ENCODE measurements at regions not wholly inside any gene's neighbourhood (a gene's known extent, or its start where the extent isn't known, plus 50 kb on each side); places are given as distances from the start of the nearest gene placed in this dataset.
"Not testable (repeated sequence)": the region's sequence is repeated elsewhere in the genome, so short reads cannot be mapped to it uniquely, and the experiment has no call there.

DNA sequence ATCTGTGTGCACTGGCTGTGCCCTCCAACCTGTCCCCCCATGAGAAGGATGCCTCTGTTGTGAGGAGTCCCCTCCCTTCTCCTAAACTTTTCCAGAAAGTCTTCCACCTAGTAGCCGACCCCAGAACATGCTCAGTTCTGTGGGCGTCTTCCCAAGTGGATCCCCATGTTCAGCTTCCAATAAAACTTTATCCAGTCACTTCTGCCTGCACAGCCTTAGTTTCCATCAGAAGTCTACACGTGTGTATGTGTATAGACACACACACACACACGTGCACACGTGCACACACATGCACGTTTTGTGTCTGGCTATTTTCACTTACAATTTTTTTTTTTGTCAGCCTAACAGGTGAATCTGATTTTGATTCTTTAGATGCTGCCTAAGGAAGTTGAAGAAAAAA is 115.1 kb downstream of the RTP5 start:
- DNase-seq = no peak

DNA sequence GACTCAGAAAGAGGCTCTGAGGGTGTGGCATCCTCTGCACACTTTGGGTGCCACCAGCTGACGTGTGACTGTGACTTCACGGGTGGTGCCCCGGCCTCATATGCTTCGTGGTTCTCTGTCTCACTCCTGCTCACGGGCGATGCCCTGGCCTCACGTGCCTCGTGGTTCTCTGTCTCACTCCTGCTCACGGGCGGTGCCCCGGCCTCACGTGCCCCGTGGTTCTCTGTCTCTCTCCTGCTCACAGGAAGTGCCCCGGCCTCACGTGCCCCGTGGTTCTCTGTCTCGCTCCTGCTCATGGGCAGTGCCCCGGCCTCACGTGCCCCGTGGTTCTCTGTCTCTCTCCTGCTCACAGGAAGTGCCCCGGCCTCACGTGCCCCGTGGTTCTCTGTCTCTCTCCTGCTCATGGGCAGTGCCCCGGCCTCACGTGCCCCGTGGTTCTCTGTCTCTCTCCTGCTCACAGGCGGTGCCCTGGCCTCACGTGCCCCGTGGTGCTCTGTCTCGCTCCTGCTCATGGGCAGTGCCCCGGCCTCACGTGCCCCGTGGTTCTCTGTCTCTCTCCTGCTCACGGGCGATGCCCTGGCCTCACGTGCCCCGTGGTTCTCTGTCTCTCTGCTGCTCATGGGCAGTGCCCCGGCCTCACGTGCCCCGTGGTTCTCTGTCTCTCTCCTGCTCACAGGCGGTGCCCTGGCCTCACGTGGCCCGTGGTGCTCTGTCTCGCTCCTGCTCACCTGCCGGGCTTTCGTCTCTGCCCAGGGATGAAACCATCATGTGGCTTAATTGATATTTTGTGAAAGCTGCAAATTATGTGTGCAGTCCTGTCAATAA is 115.8 kb downstream of the RTP5 start:
- peak; percentile 85 for DNase-seq

DNA sequence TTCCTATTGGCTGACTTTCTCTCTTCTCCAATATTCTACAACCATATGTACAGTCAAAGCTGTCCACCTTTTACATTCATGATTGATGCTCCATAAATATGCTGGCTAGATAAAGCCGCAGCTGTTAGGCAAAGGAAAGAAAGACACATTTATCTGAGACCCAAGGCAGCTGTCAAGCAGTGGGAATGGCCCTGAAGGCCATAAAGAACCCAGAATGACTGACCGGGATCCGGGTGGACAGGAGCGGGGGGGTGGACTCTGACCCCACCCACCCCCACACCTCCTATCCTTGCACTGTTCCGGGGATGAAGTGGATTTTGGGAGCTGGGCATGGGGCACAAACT is 116.4 kb downstream of the RTP5 start:
- DNase-seq = no peak

DNA sequence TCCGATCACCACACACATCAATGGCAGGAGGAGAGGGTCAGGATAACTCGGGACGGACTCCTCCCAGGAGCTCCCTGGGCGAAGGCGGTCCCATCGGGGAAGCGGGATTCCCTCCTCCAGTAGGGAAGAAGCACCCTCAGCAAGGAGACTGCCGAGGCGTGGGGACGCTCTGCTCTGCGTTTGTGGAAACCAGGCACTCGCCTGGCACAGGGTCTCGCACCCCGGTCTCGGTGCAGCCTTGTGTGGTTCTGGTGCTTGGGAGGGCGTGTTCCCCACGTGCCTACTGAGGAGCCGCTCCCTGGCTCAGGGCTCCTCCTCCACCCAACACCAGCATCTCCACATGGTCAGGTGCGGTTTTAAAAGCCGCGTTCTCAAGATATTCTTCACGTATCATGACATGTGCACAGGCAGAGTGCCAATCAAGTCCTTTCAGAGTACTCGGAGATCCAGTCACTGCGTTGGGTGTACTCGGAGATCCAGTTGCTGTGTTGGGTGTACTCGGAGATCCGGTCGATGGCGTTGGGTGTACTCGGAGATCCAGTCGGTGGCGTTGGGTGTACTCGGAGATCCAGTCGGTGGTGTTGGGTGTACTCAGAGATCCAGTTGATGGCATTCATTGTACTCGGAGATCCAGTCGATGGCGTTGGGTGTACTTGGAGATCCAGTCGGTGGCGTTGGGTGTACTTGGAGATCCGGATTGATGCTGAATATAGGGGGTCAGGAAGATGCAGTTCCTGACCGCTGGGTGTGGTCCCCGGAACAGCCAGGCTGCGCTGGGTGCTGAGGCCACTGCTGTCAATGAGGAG is 117.5 kb downstream of the RTP5 start:
- no peak for DNase-seq

DNA sequence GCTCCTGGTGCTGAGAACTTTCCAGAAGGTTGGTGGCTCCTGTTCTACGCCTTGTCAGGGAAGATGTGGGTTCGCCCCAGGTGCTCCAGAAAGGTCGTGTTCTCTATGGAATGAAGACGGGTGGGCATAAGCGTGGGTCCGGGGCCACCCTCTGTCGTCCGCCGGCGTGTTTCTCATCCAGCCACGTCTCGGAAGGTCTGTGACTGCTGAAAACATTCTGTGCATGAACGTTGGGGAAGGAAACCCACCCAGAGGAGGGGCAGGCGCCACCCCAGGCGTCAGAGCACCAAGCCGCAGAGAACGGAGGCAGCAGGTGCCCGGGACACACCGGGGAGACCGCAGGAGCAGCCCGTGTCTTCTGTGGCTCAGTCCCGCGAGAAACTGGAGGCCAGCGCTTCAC is 118.2 kb downstream of the RTP5 start:
- no peak for DNase-seq

DNA sequence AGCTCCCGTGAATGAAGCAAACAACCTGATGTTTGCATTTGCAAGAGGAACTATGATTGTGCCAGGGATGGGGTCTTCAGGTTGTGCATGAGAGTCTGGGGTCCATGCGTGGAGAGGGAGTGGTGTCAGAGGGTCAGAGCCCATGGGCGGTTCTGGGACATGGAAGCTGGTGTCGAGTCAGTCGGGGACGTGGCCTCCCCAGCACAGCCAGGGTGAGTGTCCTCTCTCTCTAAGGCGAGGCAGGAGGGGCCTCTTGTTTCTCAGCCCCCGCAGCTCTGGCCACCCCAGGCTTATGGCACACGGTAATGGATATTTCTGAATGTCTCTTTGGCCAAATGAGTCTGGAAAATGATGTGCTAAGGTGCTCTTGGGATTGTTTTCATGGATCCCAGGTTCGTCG is 118.6 kb downstream of the RTP5 start:
- no peak for DNase-seq

DNA sequence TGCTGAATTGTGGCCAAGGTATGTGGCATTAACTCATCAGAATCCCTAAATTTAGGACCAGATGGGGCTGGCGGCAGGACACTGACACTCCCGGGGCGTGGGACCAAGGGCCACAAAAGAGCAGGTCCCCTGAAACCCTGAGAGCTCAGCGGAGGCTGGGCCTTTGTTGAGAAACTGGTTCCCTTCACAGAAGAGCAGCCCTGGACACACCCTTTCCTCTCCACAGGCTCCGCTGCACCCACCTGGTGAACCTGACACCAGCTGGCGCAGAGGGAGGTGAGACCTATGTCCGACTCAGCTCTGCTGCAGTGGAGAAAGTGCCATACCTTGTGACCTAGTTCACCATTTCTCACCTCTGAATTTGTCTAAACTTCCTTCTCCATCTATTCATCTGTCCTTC is 119.5 kb downstream of the RTP5 start:
- DNase-seq = peak; percentile 57

DNA sequence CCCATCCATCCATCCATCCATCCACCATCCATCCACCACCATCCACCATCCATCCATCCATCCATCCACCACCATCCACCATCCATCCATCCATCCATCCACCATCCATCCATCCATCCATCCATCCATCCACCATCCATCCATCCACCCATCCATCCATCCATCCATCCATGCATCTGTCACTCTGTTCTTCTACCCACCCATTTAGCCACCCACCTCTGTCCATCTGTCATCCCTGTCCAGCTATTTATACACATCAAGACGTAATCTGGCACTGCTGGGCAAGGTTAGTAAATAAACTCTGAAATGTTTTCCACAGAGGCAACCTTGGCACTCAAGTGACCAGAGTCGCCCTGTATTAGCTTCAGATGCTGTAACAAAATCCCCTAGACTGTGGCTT is 120.9 kb downstream of the RTP5 start:
- DNase-seq = no peak

DNA sequence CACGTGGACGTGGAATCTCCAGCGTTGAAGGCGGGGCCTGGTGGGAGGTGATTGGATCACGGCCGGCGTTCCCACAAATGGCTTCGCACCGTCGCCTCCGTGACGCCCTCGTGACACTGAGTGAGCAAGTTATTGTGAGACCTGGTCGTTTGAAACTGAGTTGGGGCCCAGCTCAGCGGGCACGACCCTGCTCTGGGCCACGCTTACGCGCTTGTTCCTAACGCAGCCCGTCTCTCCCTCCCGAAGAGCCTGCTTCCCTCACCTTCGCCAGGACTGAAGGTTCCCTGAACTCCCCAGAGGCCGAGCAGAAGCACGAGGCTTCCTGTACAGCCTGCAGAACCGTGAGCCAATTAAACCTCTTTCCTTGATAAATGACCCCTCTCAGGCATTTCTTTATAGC is 121.8 kb downstream of the RTP5 start:
- DNase-seq = no peak

DNA sequence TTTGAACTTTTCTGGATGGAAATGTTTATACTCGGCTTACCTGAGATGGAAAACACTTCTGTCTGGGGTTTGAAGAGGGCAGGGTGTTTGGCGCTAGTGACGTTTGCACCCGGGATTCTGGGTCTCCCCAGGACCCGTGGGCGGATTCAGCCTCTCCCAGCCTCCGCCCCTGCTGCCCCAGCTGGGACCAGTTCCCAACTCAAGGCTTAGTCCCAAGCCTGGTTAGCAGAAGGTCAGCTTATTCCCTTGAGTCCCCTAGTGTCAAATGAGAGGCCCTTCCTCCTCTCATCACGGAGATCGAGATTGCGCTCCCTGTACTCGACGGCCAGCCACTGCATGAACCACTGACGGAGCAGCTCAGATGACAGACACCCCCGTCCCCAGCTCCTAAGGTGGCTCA is 123.2 kb downstream of the RTP5 start:
- DNase-seq = no peak

DNA sequence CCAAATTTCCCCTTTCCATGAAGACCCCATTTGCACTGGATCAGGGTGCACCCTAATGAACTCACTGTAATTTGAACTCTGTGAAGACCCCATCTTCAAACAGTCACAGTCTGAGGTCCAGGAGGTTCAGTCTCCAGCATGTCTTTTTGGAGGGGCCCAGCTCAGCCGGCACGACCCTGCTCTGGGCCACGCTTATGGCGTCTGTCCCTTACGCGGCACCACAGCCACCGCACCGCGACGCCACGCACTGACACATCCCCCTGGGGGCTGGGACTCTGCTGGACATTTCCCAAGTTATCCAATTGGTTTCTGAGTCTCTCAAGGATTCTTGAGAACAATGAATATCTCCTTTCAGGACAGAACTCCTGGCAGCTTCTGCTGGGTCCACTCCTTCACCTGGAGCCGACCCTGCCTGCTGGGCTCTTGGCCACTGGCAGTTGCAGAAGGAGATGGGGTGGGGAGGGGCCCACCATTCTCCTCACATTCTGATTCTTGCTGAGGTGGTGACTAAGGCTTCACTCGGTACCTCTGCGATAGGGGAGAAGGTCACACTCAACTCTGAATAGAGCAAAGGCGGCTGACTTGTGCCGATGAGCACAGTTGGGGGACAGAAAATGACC is 124.0 kb downstream of the RTP5 start:
- no peak for DNase-seq

DNA sequence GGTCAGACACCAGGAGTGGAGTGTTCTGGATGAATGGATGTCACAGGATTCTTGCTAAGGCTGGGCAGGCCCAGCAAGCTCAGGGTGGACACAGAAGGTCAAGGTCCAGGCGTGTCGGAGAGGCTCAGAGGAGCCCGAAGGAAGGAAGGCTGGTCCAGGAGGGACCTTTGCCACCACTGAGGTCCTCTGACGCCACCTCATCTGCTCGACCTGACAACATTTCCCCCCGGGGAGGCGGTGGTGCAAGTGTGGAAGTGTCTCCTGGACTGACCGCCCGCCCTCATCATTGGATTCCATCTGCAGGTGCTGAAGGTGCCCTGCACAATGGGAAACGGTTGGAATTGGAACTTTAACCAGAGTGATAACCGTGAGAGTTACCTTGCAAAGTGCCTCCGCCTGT is 124.6 kb downstream of the RTP5 start:
- no peak for DNase-seq

DNA sequence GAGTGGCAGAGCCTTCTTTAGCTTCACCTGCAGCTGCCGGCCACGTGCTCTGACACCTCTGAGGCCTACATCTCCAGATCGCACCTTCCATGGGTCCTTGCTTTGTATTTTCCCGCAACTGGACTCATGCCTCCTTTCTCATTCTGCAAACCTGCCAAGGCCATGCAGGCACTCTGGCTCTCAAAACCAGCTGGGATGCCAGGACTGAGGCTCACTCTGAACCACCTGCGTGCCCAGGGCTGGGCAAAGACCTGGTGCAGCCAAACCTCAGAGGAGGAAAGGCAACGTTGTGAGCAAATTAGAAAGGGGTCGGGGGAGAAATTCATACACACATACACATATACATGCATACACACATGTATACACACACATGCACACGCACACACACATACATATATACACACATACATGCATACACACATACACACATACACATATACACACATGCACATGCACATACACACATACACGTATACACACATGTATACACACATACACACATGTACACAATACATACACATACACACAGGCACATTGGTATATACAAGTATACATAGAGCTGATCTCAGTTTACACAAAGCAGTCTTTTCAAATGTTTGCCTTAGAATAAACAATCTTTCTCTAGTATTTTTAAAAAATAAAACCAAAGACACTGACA is 125.2 kb downstream of the RTP5 start:
- no peak for DNase-seq

DNA sequence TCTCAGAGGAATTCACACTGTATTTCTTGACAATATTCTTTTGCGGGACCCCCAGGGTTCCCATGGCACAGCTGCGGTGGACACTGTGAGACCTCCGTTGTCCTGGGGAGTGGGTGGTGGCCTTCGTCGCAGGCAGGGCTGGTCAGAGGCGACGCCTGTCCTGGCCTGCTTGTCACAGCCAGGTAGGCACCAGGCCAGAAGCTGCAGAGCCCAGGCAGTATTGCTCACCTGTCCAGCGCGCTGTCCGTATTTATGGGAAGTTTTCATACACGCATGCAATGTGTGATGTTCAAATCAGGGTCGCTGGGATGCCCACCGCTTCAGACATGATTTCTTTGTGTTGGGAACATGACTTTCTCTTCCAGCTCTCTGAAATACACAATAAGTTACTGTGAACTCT is 126.6 kb downstream of the RTP5 start:
- DNase-seq = no peak

DNA sequence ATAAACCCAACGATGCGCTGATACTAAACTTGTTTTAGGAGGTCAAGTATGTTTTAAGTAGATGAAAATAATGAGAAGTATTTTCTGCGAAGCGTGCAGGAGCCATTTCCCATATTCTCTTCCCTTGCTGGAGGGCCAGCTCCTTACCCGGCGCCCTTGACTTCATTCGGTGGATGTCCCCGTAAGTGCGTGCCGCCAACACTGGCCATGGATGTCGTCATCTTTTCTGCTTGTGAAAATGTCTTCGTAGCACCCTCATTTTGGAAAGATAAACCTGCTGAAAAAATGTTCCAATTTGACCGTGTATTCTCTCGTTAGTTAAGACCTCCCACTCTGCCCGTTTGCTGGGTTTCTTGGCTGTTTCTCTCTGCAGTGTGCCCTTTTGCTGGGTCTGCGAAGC is 127.5 kb downstream of the RTP5 start:
- DNase-seq = no peak

DNA sequence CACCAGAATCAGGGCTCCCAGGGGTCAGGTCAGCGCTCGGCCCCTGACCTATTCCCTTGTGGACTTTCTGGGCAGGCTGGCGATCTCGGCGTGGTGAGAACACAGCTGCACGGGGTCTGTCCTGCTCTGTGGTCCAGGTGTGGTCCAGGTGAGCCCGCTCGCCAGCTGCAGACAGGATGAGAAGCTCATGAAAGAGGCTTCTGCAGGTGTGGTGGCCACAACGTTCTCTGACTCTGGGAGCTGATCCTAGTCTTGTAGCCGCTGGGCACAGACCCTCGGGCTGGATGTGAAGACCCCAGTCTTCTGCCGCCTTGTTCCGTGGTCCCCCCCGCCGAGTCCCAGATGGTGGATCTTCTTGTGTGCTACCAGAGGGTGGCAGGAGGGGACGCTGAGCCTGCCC is 129.7 kb downstream of the RTP5 start:
- no peak for DNase-seq

DNA sequence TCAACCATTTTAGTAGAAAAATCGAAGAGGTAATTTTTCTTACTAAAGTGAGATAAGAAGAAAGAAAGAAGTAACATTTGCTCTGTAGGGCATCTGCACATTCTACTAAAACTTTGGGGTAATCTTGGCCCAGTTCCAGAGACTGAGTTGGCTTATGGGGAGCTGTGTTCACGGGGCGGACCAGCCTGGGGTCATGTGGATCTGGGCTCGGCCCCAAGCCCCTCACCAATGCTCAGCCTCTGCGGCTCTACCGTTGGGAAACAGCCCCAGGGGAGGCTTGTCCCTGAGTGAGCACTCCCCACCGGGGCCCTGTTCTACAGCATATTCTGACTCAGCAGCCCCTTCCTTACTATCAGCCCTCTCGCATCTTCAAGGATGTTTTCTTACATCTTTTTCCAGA is 132.3 kb downstream of the RTP5 start:
- no peak for DNase-seq

DNA sequence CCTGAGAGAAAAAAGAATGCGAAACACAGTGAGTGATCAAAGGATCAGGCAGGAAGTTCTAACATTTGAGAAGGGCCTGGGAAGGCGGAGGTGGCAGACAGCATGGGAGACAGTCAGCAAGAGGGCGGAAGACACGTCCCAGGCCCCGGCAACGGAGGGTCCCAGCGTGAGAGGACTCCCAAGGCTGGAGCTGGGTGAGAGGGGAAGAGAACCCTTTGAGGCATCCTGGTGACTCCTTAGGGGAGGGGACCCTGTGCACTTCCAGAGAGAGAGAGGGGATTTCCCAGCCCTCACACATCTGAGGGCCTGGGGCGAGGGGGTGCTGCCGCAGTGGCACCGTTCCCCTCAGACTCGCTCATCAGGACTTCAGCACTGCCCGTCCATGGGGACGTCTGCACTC is 133.4 kb downstream of the RTP5 start:
- DNase-seq = no peak

DNA sequence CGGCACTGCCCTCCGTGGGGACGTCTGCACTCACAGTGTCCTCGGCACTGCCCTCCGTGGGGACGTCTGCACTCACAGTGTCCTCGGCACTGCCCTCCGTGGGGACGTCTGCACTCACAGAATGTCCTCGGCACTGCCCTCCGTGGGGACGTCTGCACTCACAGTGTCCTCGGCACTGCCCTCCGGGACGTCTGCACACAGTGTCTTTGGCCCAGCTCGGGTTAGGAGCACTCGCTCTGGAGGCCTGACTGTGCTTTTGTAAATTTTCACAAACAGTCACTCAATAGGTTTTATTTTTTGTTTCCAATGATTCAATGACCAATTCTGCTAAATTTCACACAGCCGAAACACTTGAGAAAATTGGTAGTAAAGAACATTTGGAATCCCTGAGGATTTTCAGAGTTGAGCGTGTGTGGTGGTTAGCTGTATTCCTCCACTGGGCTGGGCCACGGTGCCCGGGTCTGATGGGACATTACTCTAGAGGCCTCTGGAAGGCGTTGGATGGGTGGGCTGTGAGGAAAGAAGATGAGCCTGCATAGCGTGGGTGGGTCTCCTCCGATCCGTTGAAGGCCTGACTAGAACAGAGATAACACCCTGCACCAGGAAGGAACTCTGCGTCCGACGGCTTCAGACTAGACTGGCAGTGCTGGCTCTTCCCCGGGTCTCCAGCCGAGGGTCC is 134.8 kb downstream of the RTP5 start:
- DNase-seq = no peak

DNA sequence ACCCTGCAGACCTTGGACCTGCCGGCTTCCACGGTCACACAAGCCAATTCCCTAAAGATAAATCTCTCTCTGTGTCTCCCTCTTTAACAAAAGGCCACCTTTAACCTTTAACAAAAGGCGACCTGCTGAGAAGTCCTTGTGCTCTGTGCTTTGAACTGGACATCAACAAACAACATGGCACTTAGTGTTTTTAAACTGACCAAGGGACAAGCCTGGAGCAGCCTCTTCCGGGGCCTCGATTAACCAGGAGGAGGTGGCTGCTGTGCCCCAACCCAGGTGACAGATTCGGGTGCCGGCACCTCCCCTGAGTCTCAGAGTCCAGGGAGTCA is 135.3 kb downstream of the RTP5 start:
- no peak for DNase-seq

DNA sequence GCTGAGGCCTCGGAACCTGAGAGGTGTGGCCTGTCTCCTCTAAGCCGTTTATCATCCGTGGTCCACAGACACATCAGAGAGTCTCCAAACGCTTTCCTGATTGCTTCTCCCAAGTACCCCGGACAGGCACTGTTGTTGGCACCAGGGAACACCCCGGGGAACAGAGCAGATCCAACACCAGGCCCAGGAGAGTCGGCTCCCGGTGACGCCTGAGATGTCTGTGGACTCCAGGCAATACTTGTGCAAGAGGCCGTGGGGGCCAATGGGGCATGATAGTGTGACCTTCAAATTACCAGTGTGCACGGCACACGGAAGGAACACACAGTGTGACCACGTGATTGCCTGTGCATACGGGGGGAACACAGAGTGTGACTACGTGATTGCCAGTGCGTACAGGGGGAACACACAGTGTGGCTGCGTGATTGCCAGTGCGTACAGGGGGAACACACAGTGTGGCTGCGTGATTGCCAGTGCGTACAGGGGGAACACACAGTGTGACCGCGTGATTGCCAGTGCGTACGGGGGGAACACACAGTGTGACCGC is 136.6 kb downstream of the RTP5 start:
- not testable (repeated sequence) for DNase-seq

DNA sequence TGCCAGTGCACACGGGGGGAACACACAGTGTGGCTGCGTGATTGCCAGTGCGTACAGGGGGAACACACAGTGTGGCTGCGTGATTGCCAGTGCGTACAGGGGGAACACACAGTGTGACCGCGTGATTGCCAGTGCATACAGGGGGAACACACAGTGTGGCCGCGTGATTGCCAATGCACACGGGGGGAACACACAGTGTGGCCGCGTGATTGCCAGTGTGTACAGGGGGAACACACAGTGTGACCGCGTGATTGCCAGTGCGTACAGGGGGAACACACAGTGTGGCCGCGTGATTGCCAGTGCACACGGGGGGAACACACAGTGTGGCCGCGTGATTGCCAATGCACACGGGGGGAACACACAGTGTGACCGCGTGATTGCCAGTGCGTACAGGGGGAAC is 139.4 kb downstream of the RTP5 start:
- DNase-seq = not testable (repeated sequence)

DNA sequence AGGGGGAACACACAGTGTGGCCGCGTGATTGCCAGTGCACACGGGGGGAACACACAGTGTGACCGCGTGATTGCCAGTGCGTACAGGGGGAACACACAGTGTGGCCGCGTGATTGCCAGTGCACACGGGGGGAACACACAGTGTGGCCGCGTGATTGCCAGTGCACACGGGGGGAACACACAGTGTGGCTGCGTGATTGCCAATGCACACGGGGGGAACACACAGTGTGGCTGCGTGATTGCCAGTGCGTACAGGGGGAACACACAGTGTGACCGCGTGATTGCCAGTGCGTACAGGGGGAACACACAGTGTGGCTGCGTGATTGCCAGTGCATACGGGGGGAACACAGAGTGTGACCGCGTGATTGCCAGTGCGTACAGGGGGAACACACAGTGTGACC is 140.3 kb downstream of the RTP5 start:
- not testable (repeated sequence) for DNase-seq

Measured in CD4-positive, alpha-beta T cell treated with Interleukin-15 for 1 hour (primary cell).